Ecto neural progenitor cell (in vitro differentiated cells): ENCODE measurements at regions not wholly inside any gene's neighbourhood (a gene's known extent, or its start where the extent isn't known, plus 50 kb on each side); places are given as distances from the start of the nearest gene placed in this dataset.

Experiments
- DNase-seq: peaks from one replicate; pipeline ENCODE4 v3.0.0-alpha.2; 2018; ENCODE audit warnings: low spot score

GRCh38 chr5:57700484-57700883, 217.9 kb upstream of the ACTBL2 start:
- DNase-seq = no peak

GRCh38 chr5:57700072-57700471, 217.5 kb upstream of the ACTBL2 start:
- DNase-seq = no peak

GRCh38 chr5:57698802-57699201, 216.2 kb upstream of the ACTBL2 start:
- DNase-seq = no peak

- DNase-seq = no peak
Observed at GRCh38 chr5:57698086-57698485, 215.5 kb upstream of the ACTBL2 start.

- no peak for DNase-seq
Observed at GRCh38 chr5:57696825-57697570, 214.4 kb upstream of the ACTBL2 start.

GRCh38 chr5:57696389-57696769, 213.8 kb upstream of the ACTBL2 start:
- no peak for DNase-seq

GRCh38 chr5:57695706-57696388, 213.2 kb upstream of the ACTBL2 start:
- no peak for DNase-seq

- DNase-seq = no peak
Observed at GRCh38 chr5:57695179-57695578, 212.6 kb upstream of the ACTBL2 start.

- no peak for DNase-seq
Observed at GRCh38 chr5:57693488-57694305, 211.1 kb upstream of the ACTBL2 start.

GRCh38 chr5:57692582-57693487, 210.2 kb upstream of the ACTBL2 start:
- DNase-seq = peak; percentile 52

- DNase-seq = no peak
Observed at GRCh38 chr5:57690724-57691123, 208.1 kb upstream of the ACTBL2 start.

GRCh38 chr5:57687596-57687995, 205.0 kb upstream of the ACTBL2 start:
- DNase-seq = no peak

- no peak for DNase-seq
Observed at GRCh38 chr5:57685516-57686255, 203.1 kb upstream of the ACTBL2 start.

- no peak for DNase-seq
Observed at GRCh38 chr5:57684299-57684702, 201.7 kb upstream of the ACTBL2 start.

- no peak for DNase-seq
Observed at GRCh38 chr5:57683036-57683630, 200.5 kb upstream of the ACTBL2 start.

GRCh38 chr5:57681942-57682341, 199.3 kb upstream of the ACTBL2 start:
- DNase-seq = no peak

GRCh38 chr5:57680686-57681085, 198.1 kb upstream of the ACTBL2 start:
- no peak for DNase-seq

GRCh38 chr5:57677235-57677634, 194.6 kb upstream of the ACTBL2 start:
- no peak for DNase-seq

GRCh38 chr5:57676222-57677098, 193.8 kb upstream of the ACTBL2 start:
- no peak for DNase-seq

- DNase-seq = no peak
Observed at GRCh38 chr5:57675236-57675635, 192.6 kb upstream of the ACTBL2 start.
